ENCODE measurements at regions not wholly inside any gene's neighbourhood (a gene's known extent, or its start where the extent isn't known, plus 50 kb on each side); places are given as distances from the start of the nearest gene placed in this dataset.
"Not testable (repeated sequence)": the region's sequence is repeated elsewhere in the genome, so short reads cannot be mapped to it uniquely, and the experiment has no call there.

GRCh38 chr5:110304176-110304575, 422.3 kb downstream of the TMEM232 start:
- no peak for DNase-seq (ENCODE audit: low spot score)

DNA sequence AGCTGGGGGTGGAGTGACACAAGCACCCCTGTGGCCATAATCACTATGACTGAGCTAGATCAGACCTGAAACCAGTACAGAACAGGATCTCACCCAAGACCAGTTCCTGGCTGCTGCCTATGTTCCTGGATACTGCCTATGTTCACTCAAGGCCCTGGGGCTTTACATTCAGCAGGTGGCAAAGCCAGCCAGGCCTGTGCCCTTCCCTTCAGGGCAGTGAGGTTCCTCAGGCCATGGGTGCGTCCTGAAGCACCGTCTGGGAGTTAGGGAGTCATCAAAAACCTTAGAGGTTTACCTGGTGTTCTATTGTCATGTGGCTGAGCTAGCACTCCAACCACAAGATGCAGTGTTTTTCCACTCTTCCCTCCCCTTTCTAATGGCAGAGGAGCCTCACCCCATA, 419.8 kb downstream of the TMEM232 start:
- no peak for DNase-seq (ENCODE audit: low spot score)

DNA sequence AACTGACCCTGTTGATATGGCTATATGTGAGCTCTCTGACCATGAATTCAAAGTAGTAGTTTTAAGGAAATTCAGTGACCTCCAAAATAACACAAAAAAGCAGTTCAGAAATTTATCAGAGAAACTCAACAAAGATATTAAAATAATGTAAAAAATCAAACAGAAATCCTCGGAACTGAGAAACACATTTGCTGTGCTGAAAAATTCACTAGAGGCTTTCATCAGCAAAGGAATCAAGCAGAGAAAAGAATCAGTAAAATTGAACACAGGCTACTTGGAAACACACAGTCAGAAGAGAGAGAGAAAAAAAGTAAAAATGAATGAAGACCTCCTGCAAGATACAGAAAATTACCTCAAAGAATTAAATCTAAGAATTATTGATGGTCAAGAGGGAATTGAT, 417.2 kb downstream of the TMEM232 start:
- DNase-seq (ENCODE audit: low spot score), result no peak

- not testable (repeated sequence) for DNase-seq (ENCODE audit: low spot score)
Measured at GRCh38 chr5:110316566-110316965, 409.9 kb downstream of the TMEM232 start.

- peak; percentile 44 for DNase-seq (ENCODE audit: low spot score)
Measured at GRCh38 chr5:110321117-110321516, 405.4 kb downstream of the TMEM232 start.

GRCh38 chr5:110323357-110323756, 403.1 kb downstream of the TMEM232 start:
- DNase-seq (ENCODE audit: low spot score), result no peak

GRCh38 chr5:110323832-110324231, 402.6 kb downstream of the TMEM232 start:
- DNase-seq (ENCODE audit: low spot score), result no peak

DNA sequence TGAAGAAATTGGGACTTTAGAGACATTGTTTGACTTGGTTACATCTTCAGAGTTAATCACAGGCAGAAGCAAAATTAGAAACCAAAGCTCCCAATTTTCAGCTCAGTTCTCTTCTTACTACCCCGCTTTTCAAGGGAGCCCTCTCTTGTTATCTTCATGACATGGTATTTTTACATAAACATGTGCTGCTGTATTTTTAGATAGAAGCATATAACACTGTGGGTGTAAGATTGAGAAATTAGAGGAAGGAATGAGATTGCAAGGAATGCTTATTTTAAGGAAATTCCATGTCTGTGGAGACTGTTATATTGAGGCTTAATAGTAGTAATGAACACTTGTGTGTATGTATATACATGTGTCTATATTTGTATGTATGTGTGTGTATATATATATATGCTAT, 401.6 kb downstream of the TMEM232 start:
- DNase-seq (ENCODE audit: low spot score), result no peak

DNA sequence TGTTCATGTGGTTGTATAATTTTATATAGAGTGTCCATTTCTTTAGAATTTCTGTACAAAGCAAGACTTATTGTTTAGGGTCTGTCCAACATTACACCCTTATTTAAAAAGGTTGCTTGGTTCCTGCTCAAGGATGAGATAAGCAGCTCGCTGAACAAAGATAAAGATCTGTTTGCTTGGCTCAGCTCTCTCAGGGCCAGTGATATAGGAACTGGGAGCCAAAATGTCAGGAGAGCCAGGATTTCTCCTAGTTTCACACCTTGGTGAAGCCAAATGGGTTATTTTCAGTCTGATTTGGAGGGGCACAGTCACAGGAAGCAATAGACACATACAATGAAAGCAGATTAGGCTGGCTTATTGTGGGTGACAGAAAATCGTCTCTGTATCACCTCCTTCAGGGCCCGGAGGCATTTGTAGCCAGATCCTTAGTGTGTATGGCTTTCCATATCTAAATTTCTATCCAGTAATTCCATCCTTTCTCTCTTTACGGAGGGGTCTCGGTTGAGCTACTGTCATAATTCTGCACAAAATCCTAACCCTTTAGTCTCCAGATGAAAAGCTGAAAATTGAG, 396.4 kb downstream of the TMEM232 start:
- no peak for DNase-seq (ENCODE audit: low spot score)

DNA sequence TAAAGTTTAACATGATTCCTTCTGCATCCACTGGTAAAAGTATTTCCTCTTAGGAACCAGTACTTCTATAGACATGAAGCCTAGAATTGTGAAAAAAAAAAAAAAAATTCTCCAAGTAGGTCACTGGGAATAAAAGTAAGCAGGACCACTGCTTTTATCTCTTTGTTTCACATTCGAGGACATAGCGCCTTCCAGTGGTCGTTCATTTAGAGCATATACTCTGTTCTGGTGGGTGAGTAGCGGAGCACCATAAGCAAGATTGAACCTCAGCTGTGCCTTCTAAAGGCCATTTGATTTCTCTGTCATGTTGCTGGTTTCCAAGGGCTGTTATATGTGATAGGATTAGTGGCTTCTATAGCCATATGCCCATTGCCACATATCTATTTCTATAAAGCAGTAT, 393.1 kb downstream of the TMEM232 start:
- DNase-seq (ENCODE audit: low spot score), result no peak

DNA sequence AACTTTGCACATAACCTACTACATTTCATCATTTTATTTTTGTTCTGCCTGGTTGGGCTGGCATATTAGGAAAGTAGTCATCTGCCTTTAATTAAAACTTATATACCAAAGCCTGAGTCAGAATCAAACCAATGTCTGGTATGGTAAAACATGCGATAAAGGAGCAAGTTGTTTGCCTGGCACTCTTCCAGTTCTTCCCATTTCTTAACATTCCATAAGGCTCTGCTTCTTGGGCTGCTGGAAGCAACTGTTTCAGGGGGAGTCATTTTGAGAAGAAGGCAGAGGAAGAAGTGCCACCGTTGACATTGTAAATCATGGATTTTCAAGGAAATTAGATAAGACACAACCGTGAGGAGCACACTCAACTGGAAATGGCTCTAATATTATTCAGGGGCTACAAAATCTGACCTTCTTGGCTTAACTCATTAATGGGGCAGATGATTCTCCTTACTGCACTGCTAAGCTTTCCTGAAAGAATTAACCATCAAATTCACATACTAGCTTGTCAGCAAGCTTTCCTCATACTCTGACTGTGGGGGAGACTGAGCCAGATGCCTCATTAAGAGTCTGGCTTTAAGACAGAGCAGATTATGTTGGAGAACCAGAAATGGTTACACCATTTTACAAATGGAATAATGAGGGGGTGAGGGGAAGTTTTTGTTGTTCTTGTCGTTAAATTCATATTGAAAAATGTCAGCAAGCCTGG, 391.0 kb downstream of the TMEM232 start:
- peak; percentile 73 for DNase-seq (ENCODE audit: low spot score)

DNA sequence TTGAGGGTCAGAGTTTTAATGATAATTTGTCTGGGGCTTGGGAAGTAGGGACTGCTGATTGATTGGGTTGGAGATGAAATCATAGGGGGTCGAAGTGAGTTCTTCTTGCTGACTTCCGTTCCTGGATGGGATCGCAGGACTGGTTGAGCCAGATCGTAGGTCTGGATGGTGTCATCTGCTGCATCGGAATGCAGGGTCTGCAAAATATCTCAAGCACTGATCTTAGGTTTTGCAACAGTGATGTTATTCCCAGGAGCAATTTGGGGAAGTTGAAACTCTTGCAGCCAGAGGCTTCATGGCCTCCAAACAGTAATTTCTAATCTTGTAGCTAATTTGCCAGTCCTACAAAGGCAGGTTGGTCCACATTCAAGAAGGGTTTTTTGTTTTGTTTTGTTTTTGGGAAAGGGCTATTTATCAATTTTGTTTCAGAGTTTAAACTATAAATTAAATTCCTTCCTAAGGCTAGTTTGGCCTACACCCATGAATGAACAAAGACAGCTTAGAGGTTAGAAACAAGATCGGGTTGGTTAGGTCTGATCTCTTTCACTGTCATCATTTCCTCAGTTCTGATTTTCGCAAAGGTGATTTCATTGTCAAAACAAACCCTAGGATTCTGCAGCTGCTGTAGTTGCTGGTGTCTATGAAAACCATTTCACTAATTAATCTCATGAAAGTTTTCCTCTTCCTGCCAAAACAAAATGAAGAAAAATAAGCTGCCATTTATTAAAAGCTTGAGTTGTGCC, 388.0 kb downstream of the TMEM232 start:
- DNase-seq (ENCODE audit: low spot score), result no peak

- DNase-seq (ENCODE audit: low spot score), result no peak
Measured at GRCh38 chr5:110339399-110339798, 387.1 kb downstream of the TMEM232 start.

DNA sequence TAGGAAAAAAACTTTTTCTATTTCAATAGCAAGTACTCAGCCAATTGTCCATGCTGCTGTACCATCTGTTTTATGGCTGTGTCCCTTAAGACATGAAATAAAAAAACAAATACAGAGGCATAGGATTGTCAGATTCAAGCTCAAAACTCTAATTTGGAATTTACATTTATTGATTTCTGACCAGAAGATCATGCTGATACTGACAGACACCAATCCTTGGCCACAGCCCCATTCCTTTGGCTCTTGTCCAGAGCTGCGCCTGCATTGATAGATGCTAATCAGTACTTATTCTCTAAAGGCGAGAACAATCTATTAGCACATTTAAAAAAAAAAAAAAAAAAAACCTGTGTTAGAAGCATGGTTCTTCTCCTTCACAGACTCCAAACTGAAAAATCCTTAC, 384.6 kb downstream of the TMEM232 start:
- no peak for DNase-seq (ENCODE audit: low spot score)

GRCh38 chr5:110342683-110343082, 383.8 kb downstream of the TMEM232 start:
- no peak for DNase-seq (ENCODE audit: low spot score)

DNA sequence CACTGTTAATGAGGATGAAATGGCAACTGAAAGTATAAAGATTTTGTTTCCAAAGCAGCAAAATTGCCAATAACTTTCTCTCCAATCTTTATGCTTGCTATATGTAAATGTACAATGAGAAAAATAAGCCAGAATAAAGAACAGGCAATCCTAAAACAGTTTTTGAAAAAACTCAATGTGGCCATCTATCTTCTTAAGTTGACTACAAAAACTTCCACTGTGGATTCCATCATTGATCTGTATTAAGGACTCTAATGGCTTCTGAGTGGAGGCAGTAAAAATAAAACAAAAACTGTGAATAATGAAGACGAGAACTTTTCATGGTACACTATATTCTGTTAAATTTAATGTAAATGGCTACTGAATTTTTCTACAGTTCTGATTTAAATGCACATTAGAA, 382.9 kb downstream of the TMEM232 start:
- DNase-seq (ENCODE audit: low spot score), result no peak

DNA sequence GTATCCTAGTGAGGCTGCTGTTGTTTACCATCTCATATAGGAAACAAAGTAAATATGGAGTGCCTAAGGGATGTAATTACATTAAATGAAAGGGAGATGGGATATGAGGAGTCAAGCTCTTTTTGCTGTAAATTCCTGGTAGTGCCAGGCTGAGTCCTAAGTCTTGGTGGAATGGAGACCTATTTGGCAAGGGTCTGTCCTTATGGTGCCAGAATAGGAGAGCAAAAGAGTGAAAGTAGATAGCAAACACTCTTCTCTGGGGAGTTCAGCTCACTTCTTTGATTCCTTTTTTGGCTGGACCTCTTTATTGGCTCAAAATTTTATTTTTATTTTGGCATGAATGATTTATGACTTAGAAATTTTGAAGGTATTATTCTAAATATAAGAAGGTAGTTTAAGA, 380.8 kb downstream of the TMEM232 start:
- no peak for DNase-seq (ENCODE audit: low spot score)

DNA sequence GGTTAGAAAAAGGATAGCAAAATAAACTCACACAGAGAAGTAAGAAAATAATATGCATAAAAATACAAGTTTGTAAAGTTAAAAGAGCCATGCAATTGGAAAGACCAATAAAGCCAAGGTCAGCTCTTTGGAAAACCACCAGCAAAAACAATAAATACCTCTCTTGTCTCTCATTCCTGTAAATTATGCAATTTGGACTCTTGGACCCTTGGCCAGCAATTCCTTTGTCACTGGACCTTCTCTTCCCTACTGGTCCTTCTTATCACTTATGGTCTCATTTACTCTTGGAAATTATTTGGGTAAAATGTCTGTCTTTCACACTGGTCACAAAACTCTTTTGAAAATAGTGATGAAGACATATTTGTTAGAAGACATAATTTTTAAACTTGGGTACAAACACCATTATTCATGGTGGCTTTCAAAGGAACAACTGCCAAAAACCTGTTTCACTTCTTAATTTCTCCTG, 379.5 kb downstream of the TMEM232 start:
- DNase-seq (ENCODE audit: low spot score), result no peak

GRCh38 chr5:110347781-110348180, 378.7 kb downstream of the TMEM232 start:
- DNase-seq (ENCODE audit: low spot score), result no peak

- peak; percentile 10 for DNase-seq (ENCODE audit: low spot score)
Measured at GRCh38 chr5:110351430-110351829, 375.0 kb downstream of the TMEM232 start.

DNA sequence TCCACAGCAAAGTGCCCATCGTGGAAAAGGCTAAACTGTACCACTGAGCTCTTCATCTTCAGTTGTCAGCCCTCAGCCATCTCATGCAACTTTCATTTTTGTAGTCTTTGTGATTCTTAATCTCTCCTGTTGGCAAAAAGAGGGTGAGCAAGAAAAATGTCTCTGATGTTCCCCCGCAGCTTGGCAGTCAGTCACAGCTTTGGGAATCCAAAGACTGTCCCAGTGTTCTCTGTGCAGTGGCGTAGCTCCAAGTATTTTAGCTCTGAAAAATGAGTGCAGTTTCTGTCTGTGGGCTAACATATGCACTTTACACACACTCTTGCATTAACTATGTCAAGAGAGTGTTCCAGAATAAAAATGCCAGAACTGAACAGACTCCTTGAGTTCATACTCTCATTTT, 372.2 kb downstream of the TMEM232 start:
- DNase-seq (ENCODE audit: low spot score), result peak; percentile 22

DNA sequence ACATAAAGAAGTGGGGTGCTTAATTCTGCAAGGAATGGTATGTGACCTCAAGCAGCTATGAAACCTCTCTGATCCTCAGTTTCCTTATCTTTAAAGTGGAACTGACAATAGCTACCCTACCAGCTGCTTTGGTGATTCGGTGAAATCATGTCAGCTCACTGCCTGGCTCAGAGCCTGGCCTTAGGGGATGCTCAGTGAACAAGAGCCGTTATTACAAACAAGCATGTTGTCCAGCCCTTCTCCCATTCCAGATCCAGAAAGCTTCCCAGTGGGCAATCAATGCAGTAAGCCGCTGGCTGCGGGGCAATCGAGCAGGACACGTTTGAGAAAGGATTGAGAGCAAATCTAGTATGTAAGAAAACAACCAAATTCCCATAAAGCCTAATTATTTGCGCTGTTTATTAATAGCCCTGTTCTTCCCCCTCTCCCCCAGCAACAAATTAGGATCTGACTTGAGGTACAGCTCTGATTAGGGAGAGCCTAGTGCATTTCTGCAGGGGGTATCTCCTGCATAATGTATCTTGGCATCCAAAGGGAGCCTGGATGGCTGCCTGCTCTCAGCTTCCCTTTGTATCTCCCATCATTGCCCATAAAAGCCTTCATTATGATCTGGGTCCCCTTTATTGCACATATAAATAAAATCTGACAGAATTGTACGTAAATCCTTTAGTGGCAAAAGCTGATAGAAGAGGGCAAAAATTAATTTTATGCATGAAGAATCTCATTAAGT, 371.4 kb downstream of the TMEM232 start:
- no peak for DNase-seq (ENCODE audit: low spot score)

- no peak for DNase-seq (ENCODE audit: low spot score)
Measured at GRCh38 chr5:110356677-110357076, 369.8 kb downstream of the TMEM232 start.
